ENCODE measurements at regions not wholly inside any gene's neighbourhood (a gene's known extent, or its start where the extent isn't known, plus 50 kb on each side); places are given as distances from the start of the nearest gene placed in this dataset.

DNA sequence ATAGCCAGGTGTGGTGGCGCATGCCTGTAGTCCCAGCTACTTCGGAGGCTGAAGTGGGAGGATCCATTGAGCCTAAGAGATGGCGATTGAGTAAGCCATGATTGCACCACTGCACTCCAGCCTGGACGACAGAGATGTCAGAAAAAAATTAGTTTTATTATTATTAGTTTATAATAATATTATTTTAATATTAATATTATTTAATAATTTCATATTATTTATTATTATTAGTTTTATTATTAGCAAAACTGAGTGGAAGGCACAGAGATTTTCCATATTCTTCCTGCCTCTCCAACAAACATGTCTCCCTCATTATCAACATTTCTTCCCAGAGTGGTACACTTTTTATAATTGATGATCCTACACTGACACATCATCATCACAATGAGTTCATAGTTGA, 278.2 kb downstream of the SOX11 start:
- Mint-ChIP-seq H3K4me1 (no peaks in the 10 kb centered on the region), H3K4me3 (no peak overlapping the region), H3K27me3 (no peaks in the 10 kb centered on the region)

DNA sequence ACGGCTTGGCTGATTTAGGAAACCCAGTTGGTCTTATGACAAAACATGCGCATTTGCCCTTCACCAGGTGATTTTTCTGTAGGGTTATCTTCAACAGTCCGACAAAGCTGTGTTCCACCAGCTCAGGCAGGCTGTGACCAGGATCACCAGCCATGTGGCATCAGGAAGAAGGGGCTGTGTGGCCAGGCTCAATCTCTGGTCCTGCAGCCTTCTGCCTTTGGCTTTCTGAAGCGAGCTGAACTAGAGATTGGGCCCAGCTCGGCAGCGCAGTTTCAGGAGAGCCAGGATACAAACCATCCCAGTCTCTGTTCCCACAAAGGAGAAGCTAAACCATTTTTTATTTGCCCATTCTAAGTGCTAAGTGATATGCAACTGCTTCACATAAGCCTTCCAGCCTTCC, 282.3 kb downstream of the SOX11 start:
- ATAC-seq (ENCODE audit: low read depth) = no peak
- H3K27ac Mint-ChIP-seq = no peak overlapping the region

More for the DNA sequence above, 278.2 kb downstream of the SOX11 start:
- ATAC-seq (ENCODE audit: low read depth) (no peak), DNase-seq (ENCODE audit: low spot score in 2 of 2) (no peak)
- Mint-ChIP-seq H3K36me3 (no peaks in the 10 kb centered on the region), H3K27ac (no peak overlapping the region), H3K9me3 (no peaks in the 10 kb centered on the region)

DNA sequence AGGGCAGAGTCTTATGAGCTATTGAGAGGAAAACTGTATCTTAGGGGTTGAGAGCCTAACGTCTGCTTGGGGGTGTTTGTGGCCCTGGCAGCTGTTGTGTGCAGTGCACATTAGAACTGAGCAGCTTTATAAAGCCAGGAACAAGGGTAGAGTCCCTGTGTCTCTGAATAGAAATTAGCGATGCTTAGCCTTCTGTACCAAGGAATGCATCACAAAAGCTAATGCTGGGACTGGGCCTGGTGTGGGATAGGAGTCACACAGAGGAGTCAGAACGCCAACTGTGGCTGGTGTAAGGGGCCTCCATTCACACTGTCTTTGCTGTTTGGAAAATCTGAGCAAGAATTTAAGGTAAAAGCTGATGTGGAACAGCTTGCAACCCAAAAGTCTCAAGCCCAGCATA, 283.2 kb downstream of the SOX11 start:
- no peaks in the 10 kb centered on the region for H3K9me3 Mint-ChIP-seq
- no peaks in the 10 kb centered on the region for H3K36me3 Mint-ChIP-seq
- H3K27ac Mint-ChIP-seq = no peak overlapping the region
- no peaks in the 10 kb centered on the region for H3K4me1 Mint-ChIP-seq
- no peak for DNase-seq (ENCODE audit: low spot score in 2 of 2)
- no peak for ATAC-seq (ENCODE audit: low read depth)
- no peak overlapping the region for H3K4me3 Mint-ChIP-seq
- no peaks in the 10 kb centered on the region for H3K27me3 Mint-ChIP-seq

More for the DNA sequence above, 282.3 kb downstream of the SOX11 start:
- H3K4me1 Mint-ChIP-seq = no peaks in the 10 kb centered on the region
- DNase-seq (ENCODE audit: low spot score in 2 of 2) = no peak
- H3K9me3 Mint-ChIP-seq = no peaks in the 10 kb centered on the region
- H3K4me3 Mint-ChIP-seq = no peak overlapping the region
- no peaks in the 10 kb centered on the region for H3K36me3 Mint-ChIP-seq
- no peaks in the 10 kb centered on the region for H3K27me3 Mint-ChIP-seq

DNA sequence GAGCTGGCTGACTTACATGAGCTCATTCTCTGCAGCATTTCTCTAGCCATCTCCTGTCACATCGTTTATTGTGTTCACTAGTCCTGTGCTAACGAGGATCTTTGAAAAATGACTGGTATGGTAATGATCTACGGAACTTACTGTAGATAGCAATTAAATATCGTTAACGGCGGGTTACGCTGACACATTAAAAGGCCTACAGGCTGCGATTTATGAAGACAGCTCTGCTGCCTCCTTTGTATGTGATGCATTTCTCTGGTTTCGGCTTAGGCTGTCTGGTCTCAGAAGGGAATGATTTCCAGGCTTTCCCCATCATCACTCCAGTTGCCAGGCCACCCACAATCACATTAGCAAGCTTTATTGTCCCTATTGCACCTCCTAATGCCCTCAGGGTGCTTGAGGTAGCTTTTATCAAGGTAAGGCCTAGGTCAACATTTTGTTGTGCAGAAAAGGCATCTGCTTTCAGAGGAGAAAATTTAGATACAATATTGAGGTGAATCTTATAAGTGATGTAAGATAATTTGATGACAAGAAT, 284.4 kb downstream of the SOX11 start:
- Mint-ChIP-seq H3K27me3 (no peaks in the 10 kb centered on the region), H3K27ac (no peak overlapping the region), H3K36me3 (no peaks in the 10 kb centered on the region), H3K4me1 (peaks cover 4% of the 10 kb centered on the region), H3K9me3 (no peaks in the 10 kb centered on the region), H3K4me3 (no peak overlapping the region)
- ATAC-seq (ENCODE audit: low read depth) = no peak
- DNase-seq (ENCODE audit: low spot score in 2 of 2) = no peak

GRCh38 chr2:5977477-5977876, 285.3 kb downstream of the SOX11 start:
- no peak overlapping the region for H3K27ac Mint-ChIP-seq
- H3K4me1 Mint-ChIP-seq = peaks cover 4% of the 10 kb centered on the region
- H3K27me3 Mint-ChIP-seq = no peaks in the 10 kb centered on the region
- ATAC-seq (ENCODE audit: low read depth) (no peak), DNase-seq (ENCODE audit: low spot score in 2 of 2) (no peak)
- no peaks in the 10 kb centered on the region for H3K36me3 Mint-ChIP-seq
- no peak overlapping the region for H3K4me3 Mint-ChIP-seq
- no peaks in the 10 kb centered on the region for H3K9me3 Mint-ChIP-seq

DNA sequence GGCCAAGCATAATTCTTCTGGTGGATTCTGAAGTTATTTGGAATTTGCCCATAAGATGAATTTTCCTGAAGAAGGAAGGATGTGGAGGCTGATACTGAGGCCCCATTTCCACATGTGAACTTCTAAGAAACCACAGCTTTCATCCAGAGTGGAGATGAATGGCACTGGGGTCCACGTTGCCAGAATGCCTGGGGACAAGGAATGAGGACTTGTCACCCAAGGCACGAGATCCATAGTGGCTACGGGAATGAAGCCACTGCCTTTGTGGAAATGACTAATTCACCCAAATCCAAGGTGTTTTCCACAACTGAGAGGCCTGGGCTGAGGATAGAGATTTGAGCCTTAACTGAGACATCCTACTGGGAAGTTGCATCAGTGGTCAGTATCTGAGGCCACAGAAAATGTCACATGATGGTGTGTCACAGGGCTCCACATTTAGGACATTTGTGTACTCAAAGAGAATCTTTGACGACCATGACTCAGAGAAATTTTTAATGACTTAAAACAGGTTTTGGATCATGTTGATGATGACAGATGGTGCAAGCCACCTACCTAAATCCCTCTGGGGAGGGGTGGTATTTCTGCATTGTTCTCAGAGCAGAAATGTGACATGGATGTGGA, 286.1 kb downstream of the SOX11 start:
- H3K4me1 Mint-ChIP-seq = peaks cover 4% of the 10 kb centered on the region
- H3K27ac Mint-ChIP-seq = no peak overlapping the region
- H3K36me3 Mint-ChIP-seq = no peaks in the 10 kb centered on the region
- ATAC-seq (ENCODE audit: low read depth) (no peak), DNase-seq (ENCODE audit: low spot score in 2 of 2) (no peak)
- H3K9me3 Mint-ChIP-seq = no peaks in the 10 kb centered on the region
- no peak overlapping the region for H3K4me3 Mint-ChIP-seq
- H3K27me3 Mint-ChIP-seq = no peaks in the 10 kb centered on the region

- Mint-ChIP-seq H3K36me3 (no peaks in the 10 kb centered on the region), H3K4me3 (no peak overlapping the region), H3K27ac (no peak overlapping the region), H3K9me3 (no peaks in the 10 kb centered on the region), H3K4me1 (peaks cover 4% of the 10 kb centered on the region), H3K27me3 (no peaks in the 10 kb centered on the region)
- DNase-seq (ENCODE audit: low spot score in 2 of 2) (no peak), ATAC-seq (ENCODE audit: low read depth) (no peak)
Observed at GRCh38 chr2:5980450-5981190, 288.4 kb downstream of the SOX11 start.

- ATAC-seq (ENCODE audit: low read depth) (no peak), DNase-seq (ENCODE audit: low spot score in 2 of 2) (no peak)
- H3K4me1 Mint-ChIP-seq = peaks cover 4% of the 10 kb centered on the region
- H3K27me3 Mint-ChIP-seq = no peaks in the 10 kb centered on the region
- no peak overlapping the region for H3K27ac Mint-ChIP-seq
- H3K4me3 Mint-ChIP-seq = no peak overlapping the region
- no peaks in the 10 kb centered on the region for H3K9me3 Mint-ChIP-seq
- H3K36me3 Mint-ChIP-seq = no peaks in the 10 kb centered on the region
Observed at GRCh38 chr2:5982193-5982902, 290.2 kb downstream of the SOX11 start.

GRCh38 chr2:5982903-5983265, 290.7 kb downstream of the SOX11 start:
- DNase-seq (ENCODE audit: low spot score in 2 of 2) = no peak
- no peak for ATAC-seq (ENCODE audit: low read depth)
- peaks cover 4% of the 10 kb centered on the region for H3K4me1 Mint-ChIP-seq

DNA sequence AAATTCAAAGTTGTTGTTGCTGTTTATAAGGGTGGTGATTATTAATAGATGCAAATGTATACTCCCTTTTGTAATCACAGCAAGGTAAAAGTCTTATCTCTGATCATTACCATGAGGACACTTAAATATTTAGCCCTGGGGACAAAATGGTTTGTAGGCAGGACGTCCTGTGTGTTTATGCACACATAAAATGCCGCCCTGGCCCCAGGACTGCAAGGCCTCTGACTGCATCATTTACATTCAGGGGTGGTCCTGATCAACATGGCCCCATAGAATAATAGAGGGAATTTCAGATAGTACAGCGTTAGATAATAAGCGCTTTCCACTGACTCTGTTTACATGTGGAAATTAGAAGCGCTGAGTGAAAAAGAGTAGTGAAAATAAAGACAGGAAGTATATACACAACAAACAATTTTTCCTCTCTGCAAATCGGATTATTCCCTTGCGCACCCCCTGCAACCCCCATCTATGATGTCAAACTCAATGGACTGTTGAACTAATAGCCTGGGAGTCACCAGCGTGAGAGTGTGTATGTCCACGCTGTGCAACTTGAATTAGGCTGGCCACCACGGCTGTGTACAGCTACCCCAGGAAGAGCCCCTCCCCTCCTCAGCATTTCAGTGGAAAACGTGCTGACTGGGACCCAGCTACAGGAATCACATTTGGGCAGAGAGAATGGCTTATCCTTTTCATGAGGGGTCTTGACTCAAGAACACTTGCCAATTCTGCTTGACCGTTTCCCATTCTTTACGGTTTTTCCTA, 291.5 kb downstream of the SOX11 start:
- Mint-ChIP-seq H3K4me1 (peaks cover 4% of the 10 kb centered on the region), H3K36me3 (no peaks in the 10 kb centered on the region), H3K9me3 (no peaks in the 10 kb centered on the region), H3K27ac (no peak overlapping the region), H3K4me3 (no peak overlapping the region), H3K27me3 (no peaks in the 10 kb centered on the region)
- no peak for DNase-seq (ENCODE audit: low spot score in 2 of 2)
- ATAC-seq (ENCODE audit: low read depth) = no peak

More at GRCh38 chr2:5982903-5983265, 290.7 kb downstream of the SOX11 start:
- Mint-ChIP-seq H3K9me3 (no peaks in the 10 kb centered on the region), H3K27ac (no peak overlapping the region), H3K27me3 (no peaks in the 10 kb centered on the region), H3K4me3 (no peak overlapping the region), H3K36me3 (no peaks in the 10 kb centered on the region)

- Mint-ChIP-seq H3K36me3 (no peaks in the 10 kb centered on the region), H3K4me3 (no peak overlapping the region), H3K9me3 (no peaks in the 10 kb centered on the region), H3K27ac (no peak overlapping the region), H3K27me3 (no peaks in the 10 kb centered on the region), H3K4me1 (peaks cover 4% of the 10 kb centered on the region)
- no peak for DNase-seq (ENCODE audit: low spot score in 2 of 2)
- no peak for ATAC-seq (ENCODE audit: low read depth)
Observed at GRCh38 chr2:5984273-5984655, 292.1 kb downstream of the SOX11 start.

DNA sequence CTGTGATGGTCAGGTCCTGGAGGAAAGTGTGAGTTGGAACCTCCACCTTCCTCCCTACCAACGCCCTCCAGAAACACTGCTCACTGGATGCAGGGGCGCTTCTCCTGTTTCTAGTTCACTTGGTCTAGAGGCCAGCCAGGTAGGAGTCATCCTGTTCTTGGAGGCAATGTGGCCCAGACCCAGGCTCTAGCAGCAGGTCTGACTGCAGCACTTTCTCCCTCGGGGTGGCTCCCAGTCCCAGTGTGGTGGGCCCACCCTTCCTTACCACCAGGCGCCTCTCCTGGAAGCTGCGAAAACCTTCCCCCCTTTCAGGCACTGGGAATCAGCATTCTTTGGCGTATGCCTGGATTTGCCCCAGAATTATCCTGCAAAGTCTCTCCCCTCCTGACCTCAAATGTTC, 292.8 kb downstream of the SOX11 start:
- H3K27me3 Mint-ChIP-seq = no peaks in the 10 kb centered on the region
- no peaks in the 10 kb centered on the region for H3K36me3 Mint-ChIP-seq
- H3K4me1 Mint-ChIP-seq = peaks cover 4% of the 10 kb centered on the region
- ATAC-seq (ENCODE audit: low read depth) (no peak), DNase-seq (ENCODE audit: low spot score in 2 of 2) (no peak)
- H3K9me3 Mint-ChIP-seq = no peaks in the 10 kb centered on the region
- H3K4me3 Mint-ChIP-seq = no peak overlapping the region
- no peak overlapping the region for H3K27ac Mint-ChIP-seq

GRCh38 chr2:5985536-5986385, 293.6 kb downstream of the SOX11 start:
- no peak overlapping the region for H3K4me3 Mint-ChIP-seq
- H3K9me3 Mint-ChIP-seq = no peaks in the 10 kb centered on the region
- no peak for DNase-seq (ENCODE audit: low spot score in 2 of 2)
- no peaks in the 10 kb centered on the region for H3K36me3 Mint-ChIP-seq
- peaks cover 4% of the 10 kb centered on the region for H3K4me1 Mint-ChIP-seq
- no peak for ATAC-seq (ENCODE audit: low read depth)
- no peaks in the 10 kb centered on the region for H3K27me3 Mint-ChIP-seq
- H3K27ac Mint-ChIP-seq = no peak overlapping the region

Measured in memory B cell (primary cell).